Right renal pelvis (tissue), 4 donors: ENCODE measurements at regions not wholly inside any gene's neighbourhood (a gene's known extent, or its start where the extent isn't known, plus 50 kb on each side); places are given as distances from the start of the nearest gene placed in this dataset.

Experiments used
- DNase-seq, 4 donors: peaks; one replicate each; pipeline ENCODE4 v3.0.0-alpha.2; 2013; ENCODE audit warnings: low read depth in 4 of 4, low spot score in 3 of 4, missing footprints in 1 of 4

- DNase-seq, result no peak
Measured at GRCh38 chr6:51502996-51503395, 584.4 kb downstream of the PKHD1 start.

DNA sequence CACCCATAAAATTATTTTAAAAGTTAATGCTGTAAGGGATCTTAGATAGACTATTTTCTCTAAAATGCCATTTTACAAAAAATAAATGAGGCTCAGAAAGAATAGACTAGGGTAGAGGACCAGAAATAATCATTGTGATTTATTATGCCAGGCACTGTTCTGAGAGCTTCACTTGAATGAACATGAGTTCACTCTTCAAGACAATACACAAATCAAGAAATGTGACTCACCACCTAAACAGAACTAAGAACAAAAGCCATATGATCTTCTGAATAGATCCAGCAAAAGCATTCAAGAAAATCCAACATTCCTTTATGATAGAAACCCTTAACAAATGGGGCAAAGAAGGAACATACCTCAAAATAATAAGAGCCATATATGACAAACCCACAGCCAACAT, 582.0 kb downstream of the PKHD1 start:
- DNase-seq, result no peak

DNA sequence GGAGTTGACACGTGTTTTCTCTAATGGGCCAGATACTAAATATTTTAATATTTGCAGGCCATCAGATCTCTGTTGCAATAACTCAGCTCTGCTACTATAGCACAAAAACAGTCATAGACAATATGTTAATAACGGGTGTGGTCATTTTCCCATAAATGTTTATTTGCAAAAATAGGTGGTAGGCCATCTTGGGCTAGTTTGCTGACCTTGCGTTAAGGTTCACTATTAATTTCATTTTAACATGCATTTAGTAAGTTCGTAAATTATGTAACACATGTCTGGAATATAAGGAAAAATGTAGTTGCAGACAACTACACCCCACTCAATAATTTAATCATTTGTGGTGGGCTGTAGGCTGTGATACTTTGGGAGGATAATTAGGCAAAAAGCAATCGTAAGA, 577.8 kb downstream of the PKHD1 start:
- no peak for DNase-seq

DNA sequence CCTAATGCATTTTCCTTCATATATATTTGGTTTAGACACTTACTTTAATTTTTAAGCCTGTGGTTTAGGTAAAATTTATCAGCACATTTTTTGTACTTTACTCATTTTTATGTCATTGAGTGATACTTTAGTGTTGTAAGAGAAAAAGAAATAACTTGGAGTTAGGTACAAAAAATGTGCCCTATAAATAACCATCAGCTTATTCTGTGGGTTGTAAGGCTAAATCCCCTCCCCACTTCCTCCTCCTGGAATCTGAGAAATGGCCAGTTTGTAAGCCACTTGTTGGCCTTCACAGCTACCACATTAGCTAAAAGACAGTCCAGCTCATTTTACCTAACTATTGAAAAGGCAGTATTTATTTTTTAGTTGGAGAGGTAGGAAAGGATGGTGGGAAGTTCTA, 576.3 kb downstream of the PKHD1 start:
- no peak for DNase-seq

GRCh38 chr6:51513891-51514747, 573.3 kb downstream of the PKHD1 start:
- DNase-seq, result peak; percentile 7 to 12 (median 11)

- no peak for DNase-seq
Measured at GRCh38 chr6:51514748-51515402, 572.5 kb downstream of the PKHD1 start.

- DNase-seq, result no peak
Measured at GRCh38 chr6:51526049-51526448, 561.4 kb downstream of the PKHD1 start.

DNA sequence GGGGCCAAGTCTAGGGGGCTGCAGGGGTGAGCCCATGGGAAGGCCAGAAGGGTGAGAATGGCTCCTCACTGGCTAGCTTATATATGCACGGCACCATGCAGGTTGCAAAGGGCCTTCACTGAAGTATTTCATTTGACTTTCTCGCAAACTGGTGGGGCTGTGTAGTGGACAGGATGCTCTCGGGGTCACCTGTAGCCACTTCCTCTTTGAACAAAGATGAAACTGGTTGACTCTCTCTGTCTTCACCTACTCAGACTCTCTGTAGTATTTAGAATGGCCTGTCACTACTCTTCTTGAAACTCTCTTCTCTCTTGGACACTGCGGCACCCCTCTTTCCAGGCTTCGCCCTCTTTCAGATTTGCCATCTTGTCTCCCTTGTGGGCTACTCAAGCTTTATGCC, 560.5 kb downstream of the PKHD1 start:
- no peak for DNase-seq

GRCh38 chr6:51528556-51528955, 558.9 kb downstream of the PKHD1 start:
- DNase-seq, result no peak

DNA sequence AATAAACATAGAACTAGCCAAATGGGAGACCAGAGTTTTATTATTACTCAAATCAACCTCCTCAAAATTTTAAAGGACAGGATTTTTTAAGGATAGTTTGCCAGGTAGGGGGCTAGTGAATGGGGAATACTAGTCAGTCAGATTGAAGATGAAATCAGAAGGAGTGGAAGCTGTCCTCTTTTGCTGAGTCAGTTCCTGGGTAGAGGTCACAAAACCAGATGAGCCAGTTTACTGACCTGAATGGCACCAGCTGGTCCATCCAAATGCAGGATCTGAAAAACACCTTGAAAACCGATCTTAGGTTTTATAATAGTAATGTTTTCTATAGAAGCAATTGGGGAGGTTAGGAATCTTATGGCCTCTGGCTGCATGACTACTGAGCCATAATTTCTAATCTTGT, 558.2 kb downstream of the PKHD1 start:
- no peak for DNase-seq

- no peak for DNase-seq
Measured at GRCh38 chr6:51531623-51532022, 555.8 kb downstream of the PKHD1 start.

GRCh38 chr6:51533962-51534361, 553.5 kb downstream of the PKHD1 start:
- DNase-seq, result no peak

DNA sequence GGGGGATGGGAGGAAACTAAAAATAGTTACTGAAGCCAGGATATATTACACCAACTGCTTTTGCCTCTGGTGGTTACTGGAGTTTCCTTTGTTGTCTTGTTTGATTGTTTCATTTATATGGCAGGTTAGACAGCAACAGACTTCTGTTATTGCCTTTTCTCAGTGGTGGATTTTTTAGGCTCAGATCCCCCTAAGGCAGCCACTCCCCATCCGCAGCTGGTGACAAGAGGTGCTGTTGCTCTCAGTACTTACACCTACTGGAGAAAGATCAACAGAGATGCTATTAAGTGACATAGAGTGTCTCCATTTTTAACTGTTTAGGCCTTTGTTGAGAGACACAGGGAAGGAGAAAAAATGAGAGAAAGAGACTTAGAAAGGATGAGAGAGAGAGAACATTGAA, 552.1 kb downstream of the PKHD1 start:
- DNase-seq, result no peak

DNA sequence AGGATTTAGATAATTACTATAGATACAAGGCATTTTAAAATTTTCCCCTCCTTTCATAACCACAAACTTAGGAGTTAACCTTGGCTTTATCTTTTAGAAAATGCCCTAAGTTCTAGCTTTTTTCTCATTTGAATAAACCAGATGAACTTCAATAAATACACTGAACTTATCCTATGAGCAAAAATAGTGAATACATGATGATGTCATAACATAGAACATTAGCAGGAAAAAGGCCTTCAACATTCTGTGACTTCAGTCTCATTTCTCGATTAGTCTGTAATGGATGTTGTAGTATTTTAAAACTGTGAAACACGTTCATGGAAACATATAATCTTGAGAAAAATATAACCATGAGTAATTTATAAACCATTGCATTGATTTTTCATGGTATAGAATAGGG, 550.7 kb downstream of the PKHD1 start:
- no peak for DNase-seq

DNA sequence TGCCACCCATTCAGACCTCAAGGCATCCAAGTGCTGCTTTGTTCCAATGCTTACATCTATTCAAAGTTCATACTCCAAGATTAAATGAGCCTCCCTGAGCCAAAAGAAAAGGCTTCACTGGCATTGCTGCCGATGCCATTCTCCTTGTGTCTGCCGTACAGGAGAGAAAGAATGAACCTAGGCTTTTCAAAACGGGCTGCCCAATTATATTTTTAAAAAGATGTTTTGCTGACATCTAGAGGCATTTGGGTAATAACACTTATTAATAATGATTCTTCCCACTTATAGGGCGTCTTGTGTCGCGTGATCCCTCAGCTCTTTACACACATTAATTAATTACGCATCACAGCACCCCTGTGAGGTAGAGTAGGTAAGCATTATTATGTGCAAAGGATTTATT, 545.6 kb downstream of the PKHD1 start:
- DNase-seq, result peak in 2 of 4 donors; percentile 3 to 8

DNA sequence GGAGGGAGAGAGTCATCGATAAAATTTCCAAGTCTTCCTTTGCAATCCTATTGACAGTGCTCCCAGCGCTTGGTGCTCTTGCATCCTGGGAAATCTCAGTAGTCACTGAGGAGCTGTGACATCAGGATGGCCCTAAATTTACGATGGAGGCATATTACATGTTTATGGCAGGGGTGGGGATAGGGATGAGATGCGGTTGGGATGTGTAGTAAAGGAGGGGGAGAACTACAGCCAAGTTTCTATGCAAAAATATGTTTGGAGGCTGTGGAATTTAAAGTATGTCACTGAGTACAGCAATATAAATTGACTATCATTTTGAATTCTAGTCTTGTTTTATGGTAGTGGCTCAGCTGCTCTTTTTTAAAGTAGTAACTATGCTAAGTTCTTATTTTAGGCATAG, 544.9 kb downstream of the PKHD1 start:
- DNase-seq, result no peak

GRCh38 chr6:51550243-51550642, 537.2 kb downstream of the PKHD1 start:
- no peak for DNase-seq

DNA sequence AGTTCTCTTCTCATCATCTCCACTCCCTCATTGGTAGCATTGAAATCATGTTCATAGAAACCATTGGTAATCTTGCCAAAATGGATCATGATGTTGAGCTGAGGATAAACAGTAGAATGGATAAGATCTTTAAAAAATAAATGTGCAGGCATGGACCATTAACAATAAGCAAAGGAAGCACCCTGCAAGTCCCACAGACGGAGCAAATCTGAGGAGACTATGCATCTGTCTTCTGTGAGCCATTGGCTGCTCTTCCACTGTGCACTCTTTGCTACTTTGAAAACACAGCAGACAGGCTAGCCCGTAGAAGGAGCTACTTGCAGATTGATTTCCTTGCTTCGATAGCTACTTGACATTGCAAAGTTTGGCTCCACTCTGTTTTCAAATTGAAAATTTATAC, 535.0 kb downstream of the PKHD1 start:
- no peak for DNase-seq

DNA sequence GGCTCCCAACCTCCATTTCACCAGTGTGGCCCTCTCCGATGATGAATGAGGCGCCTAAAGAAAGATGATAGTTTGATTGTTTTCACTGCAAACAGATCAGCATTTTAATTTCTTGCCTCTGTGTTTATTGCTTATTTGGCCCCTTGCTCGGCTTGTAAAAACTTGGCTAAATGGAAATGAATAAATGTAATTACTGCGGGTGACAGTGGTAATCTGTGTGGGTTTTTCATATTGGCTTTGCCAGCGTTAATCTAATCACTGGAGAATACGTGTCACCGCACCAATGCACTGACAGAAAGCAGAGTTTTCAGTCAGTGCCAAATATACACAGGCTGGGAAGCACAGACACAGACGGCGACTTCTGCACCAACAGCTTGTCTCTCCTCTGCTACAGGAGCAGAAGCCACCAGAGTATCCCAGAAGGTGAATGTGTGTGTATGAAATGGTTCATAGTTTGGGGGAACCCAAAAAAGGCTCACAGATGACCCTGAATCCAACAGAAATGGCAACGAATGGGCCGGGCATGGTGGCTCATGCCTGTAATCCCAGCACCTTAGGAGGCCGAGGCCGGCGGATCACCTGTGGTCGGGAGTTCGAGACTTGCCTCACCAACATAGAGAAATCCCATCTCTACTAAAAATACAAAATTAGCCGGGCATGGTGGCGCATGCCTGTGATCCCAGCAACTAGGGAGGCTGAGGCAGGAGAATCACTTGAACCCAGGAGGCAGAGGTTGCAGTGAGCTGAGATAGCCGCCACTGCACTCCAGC, 534.0 kb downstream of the PKHD1 start:
- no peak for DNase-seq

DNA sequence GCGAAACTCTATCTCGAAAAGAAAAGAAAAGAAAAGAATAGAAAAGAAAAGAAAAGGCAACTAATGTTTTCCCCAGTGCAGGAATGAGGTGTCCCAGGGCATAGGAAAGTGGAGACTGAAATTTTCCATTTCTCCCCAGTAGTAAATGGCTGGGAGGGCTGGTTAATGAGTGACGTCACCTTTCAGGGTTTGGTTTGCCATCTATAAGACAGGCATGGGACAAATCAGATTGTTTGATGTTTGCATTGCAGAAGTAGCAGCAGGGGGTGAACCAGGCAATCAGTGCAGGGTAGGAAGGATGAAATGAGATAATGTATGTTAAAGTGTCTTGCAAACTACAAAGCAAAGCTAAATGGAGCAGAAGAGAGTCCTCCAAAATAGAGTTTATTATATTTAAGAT, 533.4 kb downstream of the PKHD1 start:
- DNase-seq, result no peak

GRCh38 chr6:51559059-51559458, 528.4 kb downstream of the PKHD1 start:
- DNase-seq, result no peak

DNA sequence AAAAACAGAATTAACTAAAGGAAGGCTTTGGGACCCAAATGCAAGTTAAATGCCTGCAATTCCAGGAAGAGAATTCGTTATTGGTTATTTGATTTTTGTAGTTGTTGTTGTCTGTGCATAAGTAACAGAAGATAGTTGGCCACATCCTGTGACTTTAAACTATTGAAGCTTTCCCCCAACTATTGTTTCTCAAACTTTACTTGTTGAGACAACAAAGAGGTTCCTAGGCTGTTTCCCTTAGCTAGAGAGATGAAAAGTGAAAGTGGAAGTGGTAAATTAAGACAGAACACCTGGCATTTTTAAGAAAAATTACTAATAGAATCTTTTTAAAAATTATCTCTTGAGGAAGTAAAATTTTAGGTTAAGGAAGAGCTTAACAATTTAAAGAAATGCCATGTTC, 525.2 kb downstream of the PKHD1 start:
- no peak for DNase-seq
